PC-9 (cell line): ENCODE measurements at regions not wholly inside any gene's neighbourhood (a gene's known extent, or its start where the extent isn't known, plus 50 kb on each side); places are given as distances from the start of the nearest gene placed in this dataset.

Experiments
- BruUV-seq: library from RNA; stranded (reverse); fragments of 400-500 nt; replicated peaks from 2 replicates; lab custom pipeline; 2021; lab: Mats Ljungman, UMichigan
- CTCF ChIA-PET: fragments of 300-600 bp; sonication (Branson Sonifier 250); formaldehyde crosslinking; loops from one replicate; lab custom pipeline; 2022; ENCODE audit warnings: antibody characterized with exemption; lab: Charles Lee
- POLR2A ChIA-PET: fragments of 300-600 bp; sonication (Branson Sonifier 250); formaldehyde crosslinking; loops from one replicate; lab custom pipeline; 2022; ENCODE audit warnings: antibody characterized with exemption; ENCODE audit not compliant: unreplicated experiment; lab: Charles Lee
- DNase-seq, 2 experiments: peaks; one replicate each; pipeline versions ENCODE4 v3.0.0 to v3.0.0-alpha.2; 2015 to 2022; ENCODE audit warnings: mixed read lengths in 1 of 2
- H2AFZ ChIP-seq: fragments of 200-600 bp; sonication (generic); 2 replicates; pipeline ENCODE4 v1.8.1; 2017; ENCODE audit warnings: antibody characterized with exemption
- H3F3A ChIP-seq: fragments of 200-600 bp; sonication (generic); 2 replicates; pipeline ENCODE4 v1.8.1; 2017; ENCODE audit warnings: antibody characterized with exemption, mild to moderate bottlenecking, low read depth; ENCODE audit not compliant: insufficient read depth
- H3K27ac ChIP-seq: fragments of 200-600 bp; sonication (generic); 2 replicates; pipeline ENCODE4 v1.6.1; 2016; ENCODE audit warnings: mixed run types
- H3K27me3 ChIP-seq: fragments of 200-600 bp; sonication (generic); 2 replicates; pipeline ENCODE4 v1.6.1; 2016; ENCODE audit warnings: low read depth, mixed run types; ENCODE audit not compliant: insufficient read depth
- H3K36me3 ChIP-seq: fragments of 200-600 bp; sonication (generic); 2 replicates; pipeline ENCODE4 v1.6.1; 2016; ENCODE audit warnings: low read depth, mixed run types
- H3K4me1 ChIP-seq: fragments of 200-600 bp; sonication (generic); replicated peaks from 2 replicates; pipeline ENCODE4 v1.6.1; 2016; ENCODE audit warnings: mixed run types; ENCODE audit not compliant: insufficient read depth
- H3K4me2 ChIP-seq: fragments of 200-600 bp; sonication (generic); 2 replicates; pipeline ENCODE4 v1.6.1; 2017; ENCODE audit warnings: mixed run types
- H3K4me3 ChIP-seq: fragments of 200-600 bp; sonication (generic); 2 replicates; pipeline ENCODE4 v1.6.1; 2016; ENCODE audit warnings: mixed run types
- H3K79me2 ChIP-seq: fragments of 200-600 bp; sonication (generic); 2 replicates; pipeline ENCODE4 v1.6.1; 2017; ENCODE audit warnings: low read depth, mixed run types
- H3K9me2 ChIP-seq: fragments of 200-600 bp; sonication (generic); 2 replicates; pipeline ENCODE4 v1.8.1; 2017; ENCODE audit warnings: mild to moderate bottlenecking; ENCODE audit not compliant: insufficient read depth
- H3K9me3 ChIP-seq: fragments of 200-600 bp; sonication (generic); 2 replicates; pipeline ENCODE4 v1.8.1; 2016; ENCODE audit warnings: low read depth; ENCODE audit not compliant: insufficient read depth
- H4K20me1 ChIP-seq: fragments of 200-600 bp; sonication (generic); 2 replicates; pipeline ENCODE4 v1.8.1; 2017; ENCODE audit not compliant: insufficient read depth
- CTCF ChIP-seq: fragments of 200-600 bp; sonication (generic); conservative IDR thresholded peaks from 2 replicates; pipeline ENCODE4 v1.6.1; 2017; ENCODE audit warnings: mixed run types, antibody characterized with exemption, mild to moderate bottlenecking, moderate library complexity
- EZH2 ChIP-seq: fragments of 200-600 bp; sonication (generic); IDR thresholded peaks from 2 replicates; pipeline ENCODE4 v1.8.0; 2017; ENCODE audit warnings: antibody characterized with exemption, low read depth
- intact Hi-C: fragments of 100-400 bp; cut with micrococcal nuclease; formaldehyde crosslinking; loops from one replicate; pipeline ENCODE4 v1.10.0; 2022; ENCODE audit not compliant: unreplicated experiment

DNA sequence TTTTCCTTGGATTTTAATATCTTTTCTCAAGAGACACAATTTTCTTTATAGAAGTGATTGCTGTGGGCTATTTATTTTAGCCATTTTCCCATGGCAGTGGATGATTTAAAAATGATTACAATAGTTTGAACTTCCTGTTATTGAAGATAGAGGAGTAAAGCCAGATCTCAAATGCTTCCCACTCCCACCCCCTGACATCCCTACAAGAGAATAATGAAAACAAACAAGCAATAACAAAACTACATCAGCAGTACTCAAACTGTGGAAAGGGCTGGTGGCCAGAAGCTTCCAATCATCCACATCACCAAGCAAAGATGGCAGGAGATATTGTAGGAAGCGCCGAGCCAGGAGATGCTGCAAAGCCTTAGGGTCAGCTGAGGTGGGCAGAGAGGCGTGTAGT lies 831.1 kb upstream of the NR2F2 start:
- no peaks in the 10 kb centered on the region for H3K27me3 ChIP-seq
- POLR2A ChIA-PET, result no interaction called here
- H3K27ac ChIP-seq, result no peak overlapping the region
- no peak overlapping the region for H2AFZ ChIP-seq
- H3K9me3 ChIP-seq, result no peaks in the 10 kb centered on the region
- no TSS peak for BruUV-seq
- H3K79me2 ChIP-seq, result no peaks in the 10 kb centered on the region
- no peak overlapping the region for H3K4me2 ChIP-seq
- no peaks in the 10 kb centered on the region for H3F3A ChIP-seq
- no peak for DNase-seq
- CTCF ChIA-PET, result no interaction called here
- H3K4me3 ChIP-seq, result no peak overlapping the region
- TF ChIP-seq EZH2, result no peak
- TF ChIP-seq CTCF, result no peak
- H3K4me1 ChIP-seq, result no peaks in the 10 kb centered on the region
- H3K9me2 ChIP-seq, result no peaks in the 10 kb centered on the region
- no peaks in the 10 kb centered on the region for H4K20me1 ChIP-seq
- intact Hi-C loops, result no loop called here
- no peaks in the 10 kb centered on the region for H3K36me3 ChIP-seq

GRCh38 chr15:95501865-95502264 lies 828.6 kb upstream of the NR2F2 start:
- intact Hi-C loops, result no loop called here
- H3K9me2 ChIP-seq, result no peaks in the 10 kb centered on the region
- H3K4me1 ChIP-seq, result no peaks in the 10 kb centered on the region
- H3K27ac ChIP-seq, result no peak overlapping the region
- no peak for DNase-seq
- no peaks in the 10 kb centered on the region for H3K36me3 ChIP-seq
- no peaks in the 10 kb centered on the region for H3K79me2 ChIP-seq
- TF ChIP-seq CTCF (no peak), EZH2 (no peak)
- H3K9me3 ChIP-seq, result no peaks in the 10 kb centered on the region
- H4K20me1 ChIP-seq, result no peaks in the 10 kb centered on the region
- H3K27me3 ChIP-seq, result no peaks in the 10 kb centered on the region
- H3K4me3 ChIP-seq, result no peak overlapping the region
- no peak overlapping the region for H3K4me2 ChIP-seq
- H3F3A ChIP-seq, result no peaks in the 10 kb centered on the region
- ChIA-PET POLR2A (interaction anchor here (0.6 kb wide), 1 partner anchor 33 kb away, joined by 3 read pairs; no protein-coding TSS in a partner anchor), CTCF (no interaction called here)
- H2AFZ ChIP-seq, result no peak overlapping the region
- no TSS peak for BruUV-seq

GRCh38 chr15:95503107-95503506 lies 827.4 kb upstream of the NR2F2 start:
- ChIA-PET POLR2A (no interaction called here), CTCF (no interaction called here)
- no peaks in the 10 kb centered on the region for H3F3A ChIP-seq
- H3K4me2 ChIP-seq, result no peak overlapping the region
- H3K27me3 ChIP-seq, result no peaks in the 10 kb centered on the region
- H2AFZ ChIP-seq, result no peak overlapping the region
- no peak overlapping the region for H3K4me3 ChIP-seq
- no peaks in the 10 kb centered on the region for H4K20me1 ChIP-seq
- no peaks in the 10 kb centered on the region for H3K36me3 ChIP-seq
- intact Hi-C loops, result no loop called here
- no peaks in the 10 kb centered on the region for H3K9me2 ChIP-seq
- no peak overlapping the region for H3K27ac ChIP-seq
- H3K4me1 ChIP-seq, result no peaks in the 10 kb centered on the region
- no TSS peak for BruUV-seq
- H3K9me3 ChIP-seq, result no peaks in the 10 kb centered on the region
- no peak for DNase-seq
- TF ChIP-seq EZH2 (no peak), CTCF (no peak)
- no peaks in the 10 kb centered on the region for H3K79me2 ChIP-seq
